Calu3 (cell line): ENCODE measurements at regions not wholly inside any gene's neighbourhood (a gene's known extent, or its start where the extent isn't known, plus 50 kb on each side); places are given as distances from the start of the nearest gene placed in this dataset.

Experiments
- BruUV-seq: library from RNA; stranded (reverse); fragments of 400-500 nt; replicated peaks from 2 replicates; lab custom pipeline; 2021; lab: Mats Ljungman, UMichigan
- CTCF ChIA-PET: fragments of 300-600 bp; sonication (Branson Sonifier 250); formaldehyde crosslinking; loops from one replicate; lab custom pipeline; 2022; ENCODE audit warnings: antibody characterized with exemption; lab: Charles Lee
- DNase-seq: peaks from one replicate; pipeline ENCODE4 v3.0.0; 2022
- H3K27ac Mint-ChIP-seq: one replicate; pipeline ENCODE4 v1.8.0; 2022; ENCODE audit warnings: mixed read lengths; ENCODE audit not compliant: unreplicated experiment
- H3K27me3 Mint-ChIP-seq: one replicate; pipeline ENCODE4 v1.8.0; 2022; ENCODE audit warnings: mixed read lengths; ENCODE audit not compliant: unreplicated experiment
- H3K36me3 Mint-ChIP-seq: one replicate; pipeline ENCODE4 v1.8.0; 2022; ENCODE audit warnings: mild to moderate bottlenecking, moderate library complexity, mixed read lengths; ENCODE audit not compliant: insufficient read depth, unreplicated experiment
- H3K4me1 Mint-ChIP-seq: one replicate; pipeline ENCODE4 v1.8.0; 2022; ENCODE audit warnings: mild to moderate bottlenecking, low read depth, mixed read lengths; ENCODE audit not compliant: unreplicated experiment
- H3K4me3 Mint-ChIP-seq: one replicate; pipeline ENCODE4 v1.8.0; 2022; ENCODE audit warnings: mild to moderate bottlenecking, low read depth, moderate library complexity, mixed read lengths; ENCODE audit not compliant: unreplicated experiment
- H3K9me3 Mint-ChIP-seq: one replicate; pipeline ENCODE4 v1.8.0; 2022; ENCODE audit warnings: low read depth, mixed read lengths; ENCODE audit not compliant: unreplicated experiment
- CTCF ChIP-seq: fragments of 200-600 bp; IDR thresholded peaks from one replicate; pipeline ENCODE4 v1.8.0; 2022; ENCODE audit warnings: antibody characterized with exemption; ENCODE audit not compliant: unreplicated experiment
- intact Hi-C: fragments of 100-400 bp; cut with micrococcal nuclease; formaldehyde crosslinking; loops from one replicate; pipeline ENCODE4 v1.10.0; 2022; ENCODE audit not compliant: unreplicated experiment

- intact Hi-C loops, result no loop called here
- H3K27ac Mint-ChIP-seq, result no peak overlapping the region
- H3K4me1 Mint-ChIP-seq, result peaks cover 10% of the 10 kb centered on the region
- no peak for TF ChIP-seq CTCF
- H3K36me3 Mint-ChIP-seq, result no peaks in the 10 kb centered on the region
- CTCF ChIA-PET, result no interaction called here
- no TSS peak for BruUV-seq
- no peak for DNase-seq
- no peaks in the 10 kb centered on the region for H3K9me3 Mint-ChIP-seq
- no peaks in the 10 kb centered on the region for H3K27me3 Mint-ChIP-seq
- H3K4me3 Mint-ChIP-seq, result no peak overlapping the region
Observed at GRCh38 chrX:42129022-42129940, 205.9 kb upstream of the CASK start.

GRCh38 chrX:42128587-42128986 is 205.2 kb upstream of the CASK start:
- Mint-ChIP-seq H3K36me3 (no peaks in the 10 kb centered on the region), H3K9me3 (peaks cover 4% of the 10 kb centered on the region), H3K27me3 (no peaks in the 10 kb centered on the region), H3K4me1 (peaks cover 10% of the 10 kb centered on the region), H3K4me3 (no peak overlapping the region), H3K27ac (no peak overlapping the region)
- no TSS peak for BruUV-seq
- DNase-seq, result no peak
- no peak for TF ChIP-seq CTCF
- CTCF ChIA-PET, result no interaction called here
- intact Hi-C loops, result no loop called here

GRCh38 chrX:42128020-42128419 is 204.7 kb upstream of the CASK start:
- H3K4me1 Mint-ChIP-seq, result peaks cover 10% of the 10 kb centered on the region
- no TSS peak for BruUV-seq
- TF ChIP-seq CTCF, result no peak
- peaks cover 4% of the 10 kb centered on the region for H3K9me3 Mint-ChIP-seq
- no peak overlapping the region for H3K27ac Mint-ChIP-seq
- H3K4me3 Mint-ChIP-seq, result no peak overlapping the region
- CTCF ChIA-PET, result no interaction called here
- DNase-seq, result no peak
- no peaks in the 10 kb centered on the region for H3K27me3 Mint-ChIP-seq
- intact Hi-C loops, result no loop called here
- H3K36me3 Mint-ChIP-seq, result no peaks in the 10 kb centered on the region

DNA sequence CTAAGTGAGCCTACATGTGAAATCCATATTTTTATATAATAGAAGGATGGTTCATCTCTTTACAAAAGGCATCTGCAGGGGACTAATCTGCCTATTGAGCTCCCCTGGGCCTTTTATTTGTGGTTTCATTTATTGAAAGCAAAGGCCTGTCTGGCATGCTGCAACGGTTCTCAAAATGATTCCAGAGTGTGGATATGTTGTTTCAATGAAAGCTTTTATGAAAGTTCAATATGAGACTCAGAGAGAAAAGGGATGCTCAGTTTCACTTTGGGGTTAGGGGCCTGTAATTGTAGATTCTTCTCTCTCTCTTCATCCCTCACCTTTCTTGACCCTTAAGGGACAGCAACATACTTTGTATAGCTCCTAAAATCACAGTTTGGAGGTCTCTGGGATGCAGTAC is 204.2 kb upstream of the CASK start:
- no peaks in the 10 kb centered on the region for H3K27me3 Mint-ChIP-seq
- H3K4me1 Mint-ChIP-seq, result peaks cover 8% of the 10 kb centered on the region
- H3K36me3 Mint-ChIP-seq, result no peaks in the 10 kb centered on the region
- CTCF ChIA-PET, result no interaction called here
- intact Hi-C loops, result no loop called here
- DNase-seq, result no peak
- BruUV-seq, result no TSS peak
- TF ChIP-seq CTCF, result no peak
- no peak overlapping the region for H3K27ac Mint-ChIP-seq
- H3K9me3 Mint-ChIP-seq, result peaks cover 4% of the 10 kb centered on the region
- H3K4me3 Mint-ChIP-seq, result no peak overlapping the region
